Upper lobe of right lung (tissue), 1 donor: ENCODE measurements at regions not wholly inside any gene's neighbourhood (a gene's known extent, or its start where the extent isn't known, plus 50 kb on each side); places are given as distances from the start of the nearest gene placed in this dataset.

Experiments used
- ATAC-seq: fragments of 200-7000 bp; cut with Tn5 transposase; one replicate; pipeline ENCODE4 v1.9.1; 2020; ENCODE audit warnings: mild to moderate bottlenecking, moderate library complexity
- DNase-seq: peaks from one replicate; pipeline ENCODE4 v3.0.0-alpha.2; 2020
- H3K27ac ChIP-seq: fragments of 200-600 bp; one replicate; pipeline ENCODE4 v1.8.0; 2022
- H3K27me3 ChIP-seq: fragments of 200-600 bp; one replicate; pipeline ENCODE4 v1.8.0; 2022; ENCODE audit warnings: mild to moderate bottlenecking
- H3K36me3 ChIP-seq: fragments of 200-600 bp; one replicate; pipeline ENCODE4 v1.8.0; 2022
- H3K4me1 ChIP-seq: fragments of 200-600 bp; one replicate; pipeline ENCODE4 v1.8.0; 2022
- H3K4me3 ChIP-seq: fragments of 200-600 bp; one replicate; pipeline ENCODE4 v1.8.0; 2022; ENCODE audit warnings: mild to moderate bottlenecking
- H3K9me3 ChIP-seq: fragments of 200-600 bp; one replicate; pipeline ENCODE4 v1.8.0; 2022
- CTCF ChIP-seq: fragments of 200-600 bp; IDR thresholded peaks from one replicate; pipeline ENCODE4 v1.8.0; 2022; ENCODE audit warnings: antibody characterized with exemption
- intact Hi-C: fragments of 100-400 bp; cut with DNase I; formaldehyde crosslinking; loops from one replicate; pipeline ENCODE4 v1.11.0; 2022
- donor health status: DM: no; HTN: yes; CAD: no; lungs with severe emphysema.

GRCh38 chr5:138697720-138698360 is 55.4 kb upstream of the CTNNA1 start:
- TF ChIP-seq CTCF = no peak
- H3K27me3 ChIP-seq = no peaks in the 10 kb centered on the region
- ATAC-seq (no peak), DNase-seq (no peak)
- no peaks in the 10 kb centered on the region for H3K9me3 ChIP-seq
- no peaks in the 10 kb centered on the region for H3K4me1 ChIP-seq
- no peak overlapping the region for H3K27ac ChIP-seq
- H3K4me3 ChIP-seq = no peak overlapping the region
- intact Hi-C loops = no loop called here
- H3K36me3 ChIP-seq = no peaks in the 10 kb centered on the region

DNA sequence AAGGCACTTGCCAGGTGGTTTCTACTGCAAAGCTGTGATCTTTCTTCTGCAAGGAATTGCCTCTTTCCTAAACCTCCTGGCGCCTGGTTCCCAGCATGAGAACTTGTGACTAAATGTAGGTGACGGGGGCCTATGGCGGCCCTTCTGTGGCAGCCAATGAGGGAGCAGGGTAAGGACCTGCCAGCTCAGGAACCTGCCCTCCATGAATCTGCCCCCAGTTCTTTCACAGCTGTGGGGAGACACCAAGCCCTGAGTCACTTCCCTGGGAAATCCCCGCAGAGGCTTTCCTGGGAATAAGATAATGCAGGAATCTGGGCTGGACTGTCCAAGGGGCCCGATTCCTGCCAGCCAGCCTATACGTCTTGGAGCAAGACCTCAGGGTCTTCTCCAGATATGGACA is 56.7 kb upstream of the CTNNA1 start:
- H3K27ac ChIP-seq = no peak overlapping the region
- no peaks in the 10 kb centered on the region for H3K4me1 ChIP-seq
- H3K4me3 ChIP-seq = no peak overlapping the region
- intact Hi-C loops = no loop called here
- DNase-seq (no peak), ATAC-seq (no peak)
- H3K36me3 ChIP-seq = no peaks in the 10 kb centered on the region
- no peaks in the 10 kb centered on the region for H3K27me3 ChIP-seq
- TF ChIP-seq CTCF = no peak
- no peaks in the 10 kb centered on the region for H3K9me3 ChIP-seq

- H3K4me3 ChIP-seq = no peak overlapping the region
- intact Hi-C loops = no loop called here
Observed at GRCh38 chr5:138695781-138696180, 57.4 kb upstream of the CTNNA1 start.

DNA sequence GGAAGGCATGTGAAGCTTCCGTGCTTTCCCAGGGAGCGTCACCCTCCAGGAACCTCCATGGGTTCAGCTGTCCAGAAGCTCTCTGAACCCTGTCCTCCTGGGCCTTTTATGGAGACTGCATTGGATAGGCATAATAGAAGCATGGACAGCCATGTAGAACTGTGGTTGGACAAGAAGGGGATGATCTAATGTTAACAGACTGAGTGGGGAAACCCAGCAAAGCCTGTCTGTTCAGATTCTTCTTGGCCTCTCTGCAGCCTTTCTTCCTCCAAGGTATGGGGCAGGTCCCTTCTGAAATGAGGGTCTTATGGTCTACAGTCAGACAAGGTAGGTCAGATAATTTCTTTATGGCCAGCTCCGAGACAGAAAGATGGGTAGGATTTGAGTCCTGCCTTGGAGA is 59.1 kb upstream of the CTNNA1 start:
- H3K4me1 ChIP-seq = no peaks in the 10 kb centered on the region
- ATAC-seq = no peak
- intact Hi-C loops = no loop called here
- no peaks in the 10 kb centered on the region for H3K9me3 ChIP-seq
- no peak overlapping the region for H3K27ac ChIP-seq
- no peaks in the 10 kb centered on the region for H3K36me3 ChIP-seq
- no peak for TF ChIP-seq CTCF
- no peak for DNase-seq
- H3K4me3 ChIP-seq = no peak overlapping the region
- no peaks in the 10 kb centered on the region for H3K27me3 ChIP-seq

More at GRCh38 chr5:138695781-138696180, 57.4 kb upstream of the CTNNA1 start:
- H3K27ac ChIP-seq = no peak overlapping the region
- ATAC-seq = no peak
- TF ChIP-seq CTCF = no peak
- H3K36me3 ChIP-seq = no peaks in the 10 kb centered on the region
- no peaks in the 10 kb centered on the region for H3K9me3 ChIP-seq
- no peaks in the 10 kb centered on the region for H3K4me1 ChIP-seq
- H3K27me3 ChIP-seq = no peaks in the 10 kb centered on the region
- DNase-seq = no peak

DNA sequence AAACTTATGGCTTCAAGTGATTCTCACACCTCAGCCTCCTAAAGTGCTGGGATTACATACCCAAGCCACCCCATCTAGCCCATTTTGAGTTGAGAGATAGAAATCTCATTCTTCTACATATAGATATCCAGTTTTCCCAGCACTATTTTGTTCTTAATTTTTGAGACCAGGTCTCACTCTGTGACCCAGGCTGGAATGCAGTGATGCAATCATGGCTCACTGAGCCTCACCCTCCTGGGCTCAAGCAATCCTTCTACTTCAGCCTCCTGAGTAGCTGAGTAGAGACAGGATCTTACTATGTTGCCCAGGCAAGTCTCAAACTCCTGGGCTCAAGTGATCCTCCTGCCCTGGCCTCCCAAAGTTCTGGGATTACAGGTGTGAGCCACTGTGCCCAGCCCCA is 60.9 kb upstream of the CTNNA1 start:
- TF ChIP-seq CTCF = no peak
- H3K9me3 ChIP-seq = no peaks in the 10 kb centered on the region
- H3K36me3 ChIP-seq = no peaks in the 10 kb centered on the region
- H3K4me3 ChIP-seq = no peak overlapping the region
- ATAC-seq (no peak), DNase-seq (no peak)
- intact Hi-C loops = no loop called here
- no peaks in the 10 kb centered on the region for H3K27me3 ChIP-seq
- no peak overlapping the region for H3K27ac ChIP-seq
- H3K4me1 ChIP-seq = no peaks in the 10 kb centered on the region

DNA sequence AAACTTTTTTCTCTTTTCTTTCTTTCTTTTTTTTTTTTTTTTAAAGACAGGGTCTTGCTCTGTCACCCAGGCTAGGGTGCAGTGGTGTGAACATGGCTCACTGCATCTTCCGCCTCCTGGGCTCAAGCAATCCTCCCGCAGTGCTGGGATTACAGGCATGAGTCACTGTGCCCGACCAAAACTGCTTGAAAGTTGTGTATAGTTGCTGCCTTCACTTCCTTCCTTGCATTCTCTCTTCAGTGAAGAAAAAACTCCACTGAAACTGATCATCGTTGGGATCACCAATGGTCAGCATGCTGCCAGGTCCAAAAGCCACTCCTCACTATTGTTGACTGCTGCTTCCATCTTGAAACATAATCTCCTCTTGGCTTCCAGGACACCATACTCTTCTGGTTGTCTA is 66.6 kb upstream of the CTNNA1 start:
- no peaks in the 10 kb centered on the region for H3K27me3 ChIP-seq
- no peak for TF ChIP-seq CTCF
- H3K9me3 ChIP-seq = no peaks in the 10 kb centered on the region
- no peaks in the 10 kb centered on the region for H3K36me3 ChIP-seq
- intact Hi-C loops = no loop called here
- H3K4me1 ChIP-seq = no peaks in the 10 kb centered on the region
- H3K27ac ChIP-seq = no peak overlapping the region
- ATAC-seq (no peak), DNase-seq (no peak)
- no peak overlapping the region for H3K4me3 ChIP-seq
